CD4-positive, alpha-beta T cell (primary cell): ENCODE measurements at regions not wholly inside any gene's neighbourhood (a gene's known extent, or its start where the extent isn't known, plus 50 kb on each side); places are given as distances from the start of the nearest gene placed in this dataset.

Experiments used
- ATAC-seq: fragments of 200-7000 bp; cut with Tn5 transposase; one replicate; pipeline ENCODE4 v1.10.0; 2022; ENCODE audit warnings: mild to moderate bottlenecking; ENCODE audit not compliant: poor library complexity
- CTCF ChIA-PET: fragments of 350-600 bp; sonication (Branson Sonifier 250); formaldehyde crosslinking; loops from one replicate; lab custom pipeline; 2021; ENCODE audit warnings: antibody characterized with exemption, inconsistent platforms; lab: Charles Lee
- POLR2A ChIA-PET: fragments of 350-600 bp; sonication (Branson Sonifier 250); formaldehyde crosslinking; loops from one replicate; lab custom pipeline; 2021; ENCODE audit warnings: antibody characterized with exemption, inconsistent platforms; lab: Charles Lee
- DNase-seq, 14 experiments: peaks; one replicate each; pipeline ENCODE4 v3.0.0-alpha.2; 2013 to 2020; ENCODE audit warnings: mixed read lengths in 2 of 14
- H3K27ac ChIP-seq, 2 donors: one replicate each; pipeline versions ENCODE4 v1.5.1 to v1.7.0; 2013; ENCODE audit warnings: low read length in 2 of 2, low read depth in 1 of 2, mild to moderate bottlenecking in 1 of 2
- H3K27me3 ChIP-seq, 2 experiments: 1 replicate in 1 of 2; 2 replicates in 1 of 2; pipeline versions ENCODE4 v1.6.1 to v1.7.0; 2013; ENCODE audit warnings: low read length in 2 of 2, control low read depth in 1 of 2, mild to moderate bottlenecking in 1 of 2, moderate library complexity in 1 of 2; ENCODE audit not compliant: insufficient read depth in 2 of 2, control insufficient read depth in 1 of 2
- H3K36me3 ChIP-seq: one replicate; pipeline ENCODE4 v1.6.1; 2013; ENCODE audit warnings: low read length, control low read depth; ENCODE audit not compliant: insufficient read depth
- H3K4me1 ChIP-seq: one replicate; pipeline ENCODE4 v1.6.1; 2013; ENCODE audit warnings: low read length, control low read depth; ENCODE audit not compliant: insufficient read depth
- H3K4me3 ChIP-seq: one replicate; pipeline ENCODE4 v1.5.1; 2013; ENCODE audit warnings: mild to moderate bottlenecking, low read length, moderate library complexity
- H3K9me3 ChIP-seq, 2 experiments: 1 replicate in 1 of 2; 2 replicates in 1 of 2; pipeline versions ENCODE4 v1.6.1 to v1.7.0; 2013; ENCODE audit warnings: low read length in 2 of 2, mild to moderate bottlenecking in 2 of 2, control low read depth in 1 of 2, moderate library complexity in 1 of 2; ENCODE audit not compliant: control insufficient read depth in 1 of 2, insufficient read depth in 1 of 2
- H3K27ac Mint-ChIP-seq: one replicate; pipeline ENCODE4 v1.8.0; 2020; ENCODE audit warnings: mixed read lengths
- H3K27me3 Mint-ChIP-seq: one replicate; pipeline ENCODE4 v1.8.0; 2021; ENCODE audit warnings: mixed read lengths
- H3K36me3 Mint-ChIP-seq: one replicate; pipeline ENCODE4 v1.8.0; 2021; ENCODE audit warnings: low read depth, mixed read lengths
- H3K4me1 Mint-ChIP-seq: one replicate; pipeline ENCODE4 v1.8.0; 2021; ENCODE audit warnings: low read depth, mixed read lengths
- H3K4me3 Mint-ChIP-seq: one replicate; pipeline ENCODE4 v1.8.0; 2020; ENCODE audit warnings: mild to moderate bottlenecking, mixed read lengths
- H3K9me3 Mint-ChIP-seq: one replicate; pipeline ENCODE4 v1.8.0; 2020; ENCODE audit warnings: mixed read lengths
- intact Hi-C, 2 experiments: fragments of 100-400 bp; cut with DNase I in 1 of 2; cut with micrococcal nuclease in 1 of 2; formaldehyde crosslinking; loops; one replicate each; pipeline versions ENCODE4 v1.15.1 to v1.9.0; 2023 to 2025; cut with DNase I, micrococcal nuclease
- TF ChIP-seq, protein P1 (sequence below): fragments of 200-600 bp; IDR thresholded peaks from one replicate; pipeline ENCODE4 v1.8.0; 2022; ENCODE audit warnings: antibody characterized with exemption, mild to moderate bottlenecking

DNA sequence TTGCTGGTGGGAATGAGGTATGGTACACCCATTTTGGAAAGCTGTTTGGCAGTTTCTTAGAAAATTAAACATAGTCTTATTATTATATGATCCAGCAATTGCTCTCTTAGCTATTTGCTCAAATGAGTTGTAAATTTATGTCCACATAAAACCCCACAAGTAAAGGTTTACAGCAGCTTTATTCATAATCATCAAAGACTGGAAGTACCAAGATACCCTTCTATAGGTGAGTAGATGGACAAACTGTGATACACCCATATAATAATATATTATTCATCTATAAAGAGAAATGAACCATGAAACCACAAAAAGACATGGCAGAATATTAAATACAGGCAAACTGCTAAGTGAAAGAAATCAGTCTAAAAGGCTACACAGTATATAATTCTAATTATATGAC, 344.7 kb upstream of the CDIN1 start:
- ChIA-PET POLR2A (no interaction called here), CTCF (no interaction called here)
- Histone ChIP-seq H3K27me3 (no peaks in the 10 kb centered on the region), H3K4me3 (no peak overlapping the region), H3K9me3 (peaks cover 0 to 3% of the 10 kb centered on the region in 2 experiments), H3K36me3 (no peaks in the 10 kb centered on the region), H3K27ac (no peak overlapping the region), H3K4me1 (no peaks in the 10 kb centered on the region)
- no peak overlapping the region for H3K4me3 Mint-ChIP-seq
- H3K27me3 Mint-ChIP-seq: no peaks in the 10 kb centered on the region
- no peaks in the 10 kb centered on the region for H3K4me1 Mint-ChIP-seq
- TF ChIP-seq, protein P1, sequence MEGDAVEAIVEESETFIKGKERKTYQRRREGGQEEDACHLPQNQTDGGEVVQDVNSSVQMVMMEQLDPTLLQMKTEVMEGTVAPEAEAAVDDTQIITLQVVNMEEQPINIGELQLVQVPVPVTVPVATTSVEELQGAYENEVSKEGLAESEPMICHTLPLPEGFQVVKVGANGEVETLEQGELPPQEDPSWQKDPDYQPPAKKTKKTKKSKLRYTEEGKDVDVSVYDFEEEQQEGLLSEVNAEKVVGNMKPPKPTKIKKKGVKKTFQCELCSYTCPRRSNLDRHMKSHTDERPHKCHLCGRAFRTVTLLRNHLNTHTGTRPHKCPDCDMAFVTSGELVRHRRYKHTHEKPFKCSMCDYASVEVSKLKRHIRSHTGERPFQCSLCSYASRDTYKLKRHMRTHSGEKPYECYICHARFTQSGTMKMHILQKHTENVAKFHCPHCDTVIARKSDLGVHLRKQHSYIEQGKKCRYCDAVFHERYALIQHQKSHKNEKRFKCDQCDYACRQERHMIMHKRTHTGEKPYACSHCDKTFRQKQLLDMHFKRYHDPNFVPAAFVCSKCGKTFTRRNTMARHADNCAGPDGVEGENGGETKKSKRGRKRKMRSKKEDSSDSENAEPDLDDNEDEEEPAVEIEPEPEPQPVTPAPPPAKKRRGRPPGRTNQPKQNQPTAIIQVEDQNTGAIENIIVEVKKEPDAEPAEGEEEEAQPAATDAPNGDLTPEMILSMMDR: no peak
- DNase-seq (no peak), ATAC-seq (no peak)
- peaks cover 2% of the 10 kb centered on the region for H3K9me3 Mint-ChIP-seq
- H3K36me3 Mint-ChIP-seq: no peaks in the 10 kb centered on the region
- intact Hi-C loops: no loop called here
- H3K27ac Mint-ChIP-seq: no peak overlapping the region

- DNase-seq (no peak), ATAC-seq (no peak)
- no peaks in the 10 kb centered on the region for H3K27me3 ChIP-seq
- peaks cover 2% of the 10 kb centered on the region for H3K9me3 Mint-ChIP-seq
- no peaks in the 10 kb centered on the region for H3K36me3 Mint-ChIP-seq
- ChIA-PET POLR2A (no interaction called here), CTCF (no interaction called here)
- H3K27ac ChIP-seq: no peak overlapping the region
- H3K4me1 ChIP-seq: no peaks in the 10 kb centered on the region
- H3K4me3 ChIP-seq: no peak overlapping the region
- H3K27ac Mint-ChIP-seq: no peak overlapping the region
- intact Hi-C loops: no loop called here
- H3K4me3 Mint-ChIP-seq: no peak overlapping the region
- no peaks in the 10 kb centered on the region for H3K4me1 Mint-ChIP-seq
- TF ChIP-seq, protein P1: no peak
- H3K36me3 ChIP-seq: no peaks in the 10 kb centered on the region
- no peaks in the 10 kb centered on the region for H3K27me3 Mint-ChIP-seq
- H3K9me3 ChIP-seq: peaks cover 0 to 3% of the 10 kb centered on the region in 2 experiments
These were observed 344.3 kb upstream of the CDIN1 start for GRCh38 chr15:36235173-36235572.

DNA sequence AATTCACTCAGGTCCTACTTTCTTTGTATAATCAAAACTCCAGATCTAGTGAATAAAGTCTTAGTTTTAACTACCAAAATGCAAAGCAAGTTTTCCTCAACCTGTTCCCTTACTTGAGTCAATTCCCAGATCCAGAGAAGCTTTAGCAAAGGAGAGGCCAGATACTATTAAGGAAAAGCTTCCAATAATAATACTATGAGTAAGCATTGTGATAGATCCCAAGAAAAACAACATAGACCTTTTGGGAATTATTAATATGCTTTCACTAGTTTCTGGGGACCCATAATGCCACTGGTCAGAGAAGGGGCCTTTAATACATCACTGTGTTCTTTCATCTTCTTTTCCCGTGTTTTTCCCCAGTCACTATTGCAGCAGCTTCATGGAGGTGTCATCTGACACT, 339.9 kb upstream of the CDIN1 start:
- no peak for ATAC-seq
- CTCF ChIA-PET: no interaction called here
- Histone ChIP-seq H3K4me1 (no peaks in the 10 kb centered on the region), H3K27me3 (no peaks in the 10 kb centered on the region), H3K9me3 (peaks cover 0 to 3% of the 10 kb centered on the region in 2 experiments), H3K4me3 (no peak overlapping the region), H3K27ac (no peak overlapping the region), H3K36me3 (no peaks in the 10 kb centered on the region)
- Mint-ChIP-seq H3K27ac (no peak overlapping the region), H3K27me3 (no peaks in the 10 kb centered on the region), H3K4me1 (no peaks in the 10 kb centered on the region), H3K36me3 (no peaks in the 10 kb centered on the region), H3K4me3 (no peak overlapping the region), H3K9me3 (peaks cover 5% of the 10 kb centered on the region)
- POLR2A ChIA-PET: no interaction called here
- no peak for DNase-seq
- TF ChIP-seq, protein P1: no peak
- intact Hi-C loops: no loop called here
